GM12878 (cell line): ENCODE measurements at regions not wholly inside any gene's neighbourhood (a gene's known extent, or its start where the extent isn't known, plus 50 kb on each side); places are given as distances from the start of the nearest gene placed in this dataset.

Source experiments
- BCLAF1 ChIP-seq: fragments of 450-650 bp; IDR thresholded peaks from 2 replicates; pipeline ENCODE4 v1.6.1; 2017; ENCODE audit warnings: antibody characterized with exemption, mild to moderate bottlenecking, moderate library complexity
- CREM ChIP-seq: IDR thresholded peaks from 2 replicates; pipeline ENCODE4 v1.6.1; 2014; ENCODE audit warnings: antibody characterized with exemption, low read depth
- CTCF ChIP-seq, 3 experiments: IDR thresholded peaks in 2 of 3; conservative IDR thresholded peaks in 1 of 3; 2 replicates each; pipeline ENCODE4 v1.5.1; 2011; ENCODE audit warnings: low read depth in 3 of 3, low read length in 3 of 3, mild to moderate bottlenecking in 3 of 3, control low read depth in 2 of 3, moderate library complexity in 2 of 3, inconsistent platforms in 1 of 3, mixed read lengths in 1 of 3; ENCODE audit not compliant: control insufficient read depth in 2 of 3, insufficient read depth in 1 of 3; ENCODE audit errors: extremely low read depth in 1 of 3
- HDAC2 ChIP-seq: fragments of 200-600 bp; sonication (generic); IDR thresholded peaks from 2 replicates; pipeline ENCODE4 v1.6.1; 2017
- HDGF ChIP-seq: fragments of 450-650 bp; IDR thresholded peaks from 2 replicates; pipeline ENCODE4 v1.6.1; 2016; ENCODE audit warnings: antibody characterized with exemption
- KLF5 ChIP-seq: fragments of 450-650 bp; IDR thresholded peaks from 2 replicates; pipeline ENCODE4 v1.6.1; 2014; ENCODE audit warnings: mild to moderate bottlenecking; ENCODE audit not compliant: partially characterized antibody
- RAD21 ChIP-seq: IDR thresholded peaks from 2 replicates; pipeline ENCODE4 v1.6.1; 2011; ENCODE audit warnings: mild to moderate bottlenecking, low read depth, low read length, moderate library complexity; ENCODE audit not compliant: insufficient read depth
- SMAD5 ChIP-seq: IDR thresholded peaks from 2 replicates; pipeline ENCODE4 v1.6.1; 2016; ENCODE audit warnings: antibody characterized with exemption, low read depth
- SMC3 ChIP-seq: IDR thresholded peaks from 2 replicates; pipeline ENCODE4 v1.6.1; 2011; ENCODE audit warnings: low read length, improper control_type of control experiment, borderline replicate concordance
- ZNF384 ChIP-seq: IDR thresholded peaks from 2 replicates; pipeline ENCODE4 v1.6.1; 2012; ENCODE audit warnings: low read depth, mild to moderate bottlenecking, low read length, improper control_type of control experiment, borderline replicate concordance
- ZZZ3 ChIP-seq: IDR thresholded peaks from 2 replicates; pipeline ENCODE4 v1.6.1; 2011; ENCODE audit warnings: low read depth; ENCODE audit not compliant: control insufficient read depth, insufficient read length

GRCh38 chr7:69211739-69212138, 386.5 kb upstream of the AUTS2 start (continued):
- TF ChIP-seq CTCF (IDR thresholded peaks at IDR 0.05 in 2 of 3, conservative IDR thresholded peaks at IDR 0.05 in 1 of 3; ENCODE audit: control insufficient read depth in 2 of 3, extremely low read depth in 1 of 3, insufficient read depth in 1 of 3, low read depth in 3 of 3, low read length in 3 of 3) (peak in 1 of 3 experiments; percentile 27; a peak in 1 of 6 replicates), HDAC2 (no peak), CREM (no peak), ZZZ3 (no peak), KLF5 (no peak), SMC3 (peak; percentile 8; the same call in 1 of the 2 replicates), SMAD5 (no peak), ZNF384 (no peak), BCLAF1 (no peak), HDGF (no peak), RAD21 (peak; percentile 39; the same call in 1 of the 2 replicates)
- TF ChIP-seq, all 136 proteins: peak for 3
